GM18907 (cell line): ENCODE measurements at regions not wholly inside any gene's neighbourhood (a gene's known extent, or its start where the extent isn't known, plus 50 kb on each side); places are given as distances from the start of the nearest gene placed in this dataset.

Experiments
- ATAC-seq: cut with Tn5 transposase; IDR thresholded peaks from one replicate; pipeline ENCODE4 v1.9.1; 2021; ENCODE audit warnings: mild to moderate bottlenecking, moderate library complexity; ENCODE audit not compliant: unreplicated experiment

DNA sequence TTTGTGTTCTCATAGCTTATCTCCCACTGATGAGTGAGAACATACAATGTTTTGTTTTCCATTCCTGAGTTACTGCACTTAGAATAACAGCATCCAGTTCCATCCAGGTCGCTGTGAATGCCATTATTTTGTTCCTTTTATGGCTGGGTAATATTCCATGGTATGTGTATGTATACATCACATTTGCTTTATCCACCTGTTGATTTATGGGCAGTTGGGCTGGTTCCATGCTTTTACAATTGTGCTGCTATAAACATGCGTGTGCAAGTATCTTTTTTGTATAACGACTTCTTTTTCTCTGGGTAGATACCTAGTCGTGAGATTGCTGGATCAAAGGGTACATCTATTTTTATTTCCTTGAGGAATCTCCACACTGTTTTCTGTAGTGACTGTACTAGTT, 74.8 kb downstream of the ZNF280B start:
- ATAC-seq, result no peak
